ENCODE measurements at regions not wholly inside any gene's neighbourhood (a gene's known extent, or its start where the extent isn't known, plus 50 kb on each side); places are given as distances from the start of the nearest gene placed in this dataset.

- Histone ChIP-seq H3K4me1 (ENCODE audit: control insufficient read depth, insufficient read depth, low read length) (no peaks in the 10 kb centered on the region), H3K9me3 (ENCODE audit: control insufficient read depth in 2 of 2, low read length in 2 of 2) (no peaks in the 10 kb centered on the region), H3K36me3 (ENCODE audit: control insufficient read depth in 2 of 2, insufficient read depth in 2 of 2, low read length in 2 of 2) (no peaks in the 10 kb centered on the region), H3K27me3 (ENCODE audit: control insufficient read depth in 1 of 2, insufficient read depth in 2 of 2, low read length in 2 of 2) (no peaks in the 10 kb centered on the region), H3K27ac (ENCODE audit: low read length) (no peak overlapping the region), H3K4me3 (ENCODE audit: low read length in 2 of 2) (no peak overlapping the region), H3K9ac (ENCODE audit: low read length in 2 of 2) (no peak overlapping the region)
Measured at GRCh38 chr12:88784166-88784565, 203.9 kb upstream of the KITLG start.

DNA sequence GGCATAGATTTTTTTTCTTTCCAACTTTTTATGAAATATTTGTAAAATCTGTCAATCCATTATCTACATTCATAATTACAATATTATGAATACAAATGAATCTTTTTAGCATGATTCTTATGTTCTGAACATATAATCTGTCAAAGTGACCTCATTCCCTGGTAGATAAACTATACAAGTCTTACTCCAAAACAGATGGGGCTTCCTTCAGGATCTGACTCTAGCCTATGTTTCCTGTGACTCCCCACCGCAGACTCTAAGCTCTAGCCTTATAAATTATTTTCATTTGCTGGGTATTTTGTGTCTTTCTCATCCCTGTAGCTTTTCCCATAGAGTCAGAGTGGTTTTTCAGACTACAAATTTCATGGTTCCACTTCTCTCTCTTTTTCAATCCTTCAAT, 202.1 kb upstream of the KITLG start:
- Histone ChIP-seq H3K36me3 (ENCODE audit: control insufficient read depth in 2 of 2, insufficient read depth in 2 of 2, low read length in 2 of 2) (no peaks in the 10 kb centered on the region), H3K27me3 (ENCODE audit: control insufficient read depth in 1 of 2, insufficient read depth in 2 of 2, low read length in 2 of 2) (no peaks in the 10 kb centered on the region), H3K4me3 (ENCODE audit: low read length in 2 of 2) (no peak overlapping the region), H3K4me1 (ENCODE audit: control insufficient read depth, insufficient read depth, low read length) (no peaks in the 10 kb centered on the region), H3K9me3 (ENCODE audit: control insufficient read depth in 2 of 2, low read length in 2 of 2) (no peaks in the 10 kb centered on the region), H3K27ac (ENCODE audit: low read length) (no peak overlapping the region), H3K9ac (ENCODE audit: low read length in 2 of 2) (no peak overlapping the region)

- Histone ChIP-seq H3K27ac (ENCODE audit: low read length) (no peak overlapping the region), H3K9me3 (ENCODE audit: control insufficient read depth in 2 of 2, low read length in 2 of 2) (no peaks in the 10 kb centered on the region), H3K9ac (ENCODE audit: low read length in 2 of 2) (no peak overlapping the region), H3K4me1 (ENCODE audit: control insufficient read depth, insufficient read depth, low read length) (no peaks in the 10 kb centered on the region), H3K36me3 (ENCODE audit: control insufficient read depth in 2 of 2, insufficient read depth in 2 of 2, low read length in 2 of 2) (no peaks in the 10 kb centered on the region), H3K27me3 (ENCODE audit: control insufficient read depth in 1 of 2, insufficient read depth in 2 of 2, low read length in 2 of 2) (no peaks in the 10 kb centered on the region), H3K4me3 (ENCODE audit: low read length in 2 of 2) (no peak overlapping the region)
Measured at GRCh38 chr12:88781909-88782308, 201.6 kb upstream of the KITLG start.

DNA sequence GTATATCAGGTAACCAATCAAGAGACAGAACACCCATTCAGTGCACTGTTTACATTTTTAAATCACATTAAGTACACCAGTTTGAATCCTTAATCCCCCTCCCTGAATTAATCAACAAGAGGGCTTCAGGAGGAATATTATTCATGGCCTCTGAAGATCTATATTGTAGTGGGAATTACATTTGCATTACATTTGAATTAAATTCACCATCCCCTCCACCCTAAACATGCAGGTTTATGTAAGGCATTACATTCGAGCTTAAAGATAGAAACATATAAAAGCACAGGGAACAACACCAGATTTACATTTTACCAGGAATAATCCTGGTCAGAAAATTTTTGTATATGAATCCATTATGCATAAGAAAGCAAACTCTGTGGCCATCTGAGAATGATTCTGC, 197.8 kb upstream of the KITLG start:
- H3K36me3 ChIP-seq (ENCODE audit: control insufficient read depth in 2 of 2, insufficient read depth in 2 of 2, low read length in 2 of 2): no peaks in the 10 kb centered on the region
- no peaks in the 10 kb centered on the region for H3K9me3 ChIP-seq (ENCODE audit: control insufficient read depth in 2 of 2, low read length in 2 of 2)
- no peaks in the 10 kb centered on the region for H3K4me1 ChIP-seq (ENCODE audit: control insufficient read depth, insufficient read depth, low read length)
- no peak overlapping the region for H3K27ac ChIP-seq (ENCODE audit: low read length)
- H3K9ac ChIP-seq (ENCODE audit: low read length in 2 of 2): no peak overlapping the region
- H3K27me3 ChIP-seq (ENCODE audit: control insufficient read depth in 1 of 2, insufficient read depth in 2 of 2, low read length in 2 of 2): no peaks in the 10 kb centered on the region
- no peak overlapping the region for H3K4me3 ChIP-seq (ENCODE audit: low read length in 2 of 2)

DNA sequence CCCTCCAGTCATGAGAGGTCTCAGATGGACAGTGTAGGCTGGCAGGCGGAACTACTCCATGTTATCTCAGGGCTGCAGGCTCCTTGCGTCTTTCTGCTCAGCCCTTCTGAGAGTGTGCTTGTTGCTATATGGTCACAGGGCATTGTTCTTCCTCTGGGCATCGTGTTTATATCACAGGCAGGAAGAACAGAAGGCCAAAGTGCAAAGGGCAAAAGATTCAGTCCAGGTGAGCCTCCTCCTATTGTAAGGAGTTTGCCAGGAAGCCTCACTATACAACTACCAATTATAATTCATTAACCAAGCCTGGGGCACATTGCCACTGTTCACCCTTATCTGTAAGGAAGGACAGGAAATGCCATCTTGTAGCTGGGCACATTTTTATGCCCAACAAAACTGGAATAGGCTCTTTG, 195.5 kb upstream of the KITLG start:
- H3K9me3 ChIP-seq (ENCODE audit: control insufficient read depth in 2 of 2, low read length in 2 of 2): no peaks in the 10 kb centered on the region
- no peaks in the 10 kb centered on the region for H3K27me3 ChIP-seq (ENCODE audit: control insufficient read depth in 1 of 2, insufficient read depth in 2 of 2, low read length in 2 of 2)
- H3K36me3 ChIP-seq (ENCODE audit: control insufficient read depth in 2 of 2, insufficient read depth in 2 of 2, low read length in 2 of 2): no peaks in the 10 kb centered on the region
- no peak overlapping the region for H3K4me3 ChIP-seq (ENCODE audit: low read length in 2 of 2)
- H3K27ac ChIP-seq (ENCODE audit: low read length): no peak overlapping the region
- no peak overlapping the region for H3K9ac ChIP-seq (ENCODE audit: low read length in 2 of 2)
- H3K4me1 ChIP-seq (ENCODE audit: control insufficient read depth, insufficient read depth, low read length): no peaks in the 10 kb centered on the region

GRCh38 chr12:88767699-88768098, 187.4 kb upstream of the KITLG start:
- Histone ChIP-seq H3K9ac (ENCODE audit: low read length in 2 of 2) (no peak overlapping the region), H3K27ac (ENCODE audit: low read length) (no peak overlapping the region), H3K36me3 (ENCODE audit: control insufficient read depth in 2 of 2, insufficient read depth in 2 of 2, low read length in 2 of 2) (no peaks in the 10 kb centered on the region), H3K27me3 (ENCODE audit: control insufficient read depth in 1 of 2, insufficient read depth in 2 of 2, low read length in 2 of 2) (no peaks in the 10 kb centered on the region), H3K4me3 (ENCODE audit: low read length in 2 of 2) (no peak overlapping the region), H3K4me1 (ENCODE audit: control insufficient read depth, insufficient read depth, low read length) (no peaks in the 10 kb centered on the region), H3K9me3 (ENCODE audit: control insufficient read depth in 2 of 2, low read length in 2 of 2) (no peaks in the 10 kb centered on the region)

DNA sequence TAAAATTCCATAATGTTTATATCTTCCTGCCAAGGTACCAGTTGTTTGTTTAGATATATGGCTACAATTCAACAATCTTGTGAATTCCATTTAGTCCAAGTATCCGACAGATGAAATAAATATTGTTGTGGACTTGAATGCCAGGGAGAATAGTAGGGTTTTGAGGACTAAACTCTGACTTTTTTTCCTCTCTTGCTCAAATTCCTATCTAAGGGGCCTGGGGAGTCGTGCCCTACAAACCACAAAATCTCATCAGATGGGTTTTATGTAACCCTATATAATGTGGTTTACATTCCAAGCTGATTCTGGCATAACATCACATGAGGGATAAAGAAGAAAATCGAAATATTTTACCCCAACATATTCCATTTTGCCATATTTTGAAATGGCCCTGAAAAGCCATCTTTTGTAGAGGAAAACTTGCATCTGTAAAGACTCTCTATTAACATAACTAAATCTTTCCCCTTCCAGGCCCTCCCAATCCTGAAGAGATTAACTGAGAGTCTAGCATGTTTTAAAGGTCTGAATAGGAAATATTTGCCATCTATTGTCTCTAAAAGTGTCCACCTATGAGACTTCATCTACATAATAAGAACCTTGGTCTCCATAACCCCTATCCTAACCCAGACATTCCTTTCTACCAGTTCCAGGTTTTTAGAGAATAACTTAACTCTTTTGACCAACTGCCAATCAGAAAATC, 184.7 kb upstream of the KITLG start:
- Histone ChIP-seq H3K9me3 (ENCODE audit: control insufficient read depth in 2 of 2, low read length in 2 of 2) (no peaks in the 10 kb centered on the region), H3K36me3 (ENCODE audit: control insufficient read depth in 2 of 2, insufficient read depth in 2 of 2, low read length in 2 of 2) (no peaks in the 10 kb centered on the region), H3K4me1 (ENCODE audit: control insufficient read depth, insufficient read depth, low read length) (no peaks in the 10 kb centered on the region), H3K27me3 (ENCODE audit: control insufficient read depth in 1 of 2, insufficient read depth in 2 of 2, low read length in 2 of 2) (no peaks in the 10 kb centered on the region), H3K4me3 (ENCODE audit: low read length in 2 of 2) (no peak overlapping the region), H3K9ac (ENCODE audit: low read length in 2 of 2) (no peak overlapping the region), H3K27ac (ENCODE audit: low read length) (no peak overlapping the region)

- H3K9ac ChIP-seq (ENCODE audit: low read length in 2 of 2): no peak overlapping the region
- H3K4me3 ChIP-seq (ENCODE audit: low read length in 2 of 2): no peak overlapping the region
- H3K27me3 ChIP-seq (ENCODE audit: control insufficient read depth in 1 of 2, insufficient read depth in 2 of 2, low read length in 2 of 2): no peaks in the 10 kb centered on the region
- H3K27ac ChIP-seq (ENCODE audit: low read length): no peak overlapping the region
- H3K9me3 ChIP-seq (ENCODE audit: control insufficient read depth in 2 of 2, low read length in 2 of 2): no peaks in the 10 kb centered on the region
- no peaks in the 10 kb centered on the region for H3K36me3 ChIP-seq (ENCODE audit: control insufficient read depth in 2 of 2, insufficient read depth in 2 of 2, low read length in 2 of 2)
- H3K4me1 ChIP-seq (ENCODE audit: control insufficient read depth, insufficient read depth, low read length): no peaks in the 10 kb centered on the region
Measured at GRCh38 chr12:88763536-88764100, 183.3 kb upstream of the KITLG start.

GRCh38 chr12:88758176-88758575, 177.9 kb upstream of the KITLG start:
- Histone ChIP-seq H3K36me3 (ENCODE audit: control insufficient read depth in 2 of 2, insufficient read depth in 2 of 2, low read length in 2 of 2) (no peaks in the 10 kb centered on the region), H3K27me3 (ENCODE audit: control insufficient read depth in 1 of 2, insufficient read depth in 2 of 2, low read length in 2 of 2) (no peaks in the 10 kb centered on the region), H3K9ac (ENCODE audit: low read length in 2 of 2) (no peak overlapping the region), H3K4me3 (ENCODE audit: low read length in 2 of 2) (no peak overlapping the region), H3K9me3 (ENCODE audit: control insufficient read depth in 2 of 2, low read length in 2 of 2) (no peaks in the 10 kb centered on the region), H3K4me1 (ENCODE audit: control insufficient read depth, insufficient read depth, low read length) (peaks cover 6% of the 10 kb centered on the region), H3K27ac (ENCODE audit: low read length) (no peak overlapping the region)

GRCh38 chr12:88756917-88757316, 176.6 kb upstream of the KITLG start:
- no peaks in the 10 kb centered on the region for H3K9me3 ChIP-seq (ENCODE audit: control insufficient read depth in 2 of 2, low read length in 2 of 2)
- H3K27ac ChIP-seq (ENCODE audit: low read length): no peak overlapping the region
- H3K36me3 ChIP-seq (ENCODE audit: control insufficient read depth in 2 of 2, insufficient read depth in 2 of 2, low read length in 2 of 2): no peaks in the 10 kb centered on the region
- H3K4me3 ChIP-seq (ENCODE audit: low read length in 2 of 2): no peak overlapping the region
- H3K4me1 ChIP-seq (ENCODE audit: control insufficient read depth, insufficient read depth, low read length): peaks cover 7% of the 10 kb centered on the region
- H3K9ac ChIP-seq (ENCODE audit: low read length in 2 of 2): no peak overlapping the region
- no peaks in the 10 kb centered on the region for H3K27me3 ChIP-seq (ENCODE audit: control insufficient read depth in 1 of 2, insufficient read depth in 2 of 2, low read length in 2 of 2)

- H3K4me3 ChIP-seq (ENCODE audit: low read length in 2 of 2): no peak overlapping the region
- peaks cover 7% of the 10 kb centered on the region for H3K4me1 ChIP-seq (ENCODE audit: control insufficient read depth, insufficient read depth, low read length)
- H3K27me3 ChIP-seq (ENCODE audit: control insufficient read depth in 1 of 2, insufficient read depth in 2 of 2, low read length in 2 of 2): no peaks in the 10 kb centered on the region
- no peak overlapping the region for H3K27ac ChIP-seq (ENCODE audit: low read length)
- H3K9me3 ChIP-seq (ENCODE audit: control insufficient read depth in 2 of 2, low read length in 2 of 2): no peaks in the 10 kb centered on the region
- no peaks in the 10 kb centered on the region for H3K36me3 ChIP-seq (ENCODE audit: control insufficient read depth in 2 of 2, insufficient read depth in 2 of 2, low read length in 2 of 2)
- no peak overlapping the region for H3K9ac ChIP-seq (ENCODE audit: low read length in 2 of 2)
Measured at GRCh38 chr12:88756153-88756552, 175.9 kb upstream of the KITLG start.
